Breast epithelium (tissue), 3 donors: ENCODE measurements at regions not wholly inside any gene's neighbourhood (a gene's known extent, or its start where the extent isn't known, plus 50 kb on each side); places are given as distances from the start of the nearest gene placed in this dataset.

Experiments
- CTCF ChIP-seq, 3 donors: fragments of 450-650 bp; IDR thresholded peaks; one replicate each; pipeline ENCODE4 v1.5.1; 2016 to 2017; ENCODE audit warnings: antibody characterized with exemption in 3 of 3, mild to moderate bottlenecking in 3 of 3, moderate library complexity in 3 of 3
- POLR2AphosphoS5 ChIP-seq, 3 donors: sonication (generic); formaldehyde crosslinking; IDR thresholded peaks; one replicate each; pipeline ENCODE4 v1.6.1; 2017; ENCODE audit warnings: antibody characterized with exemption in 3 of 3

- TF ChIP-seq CTCF (IDR thresholded peaks at IDR 0.05) (peak in 1 of 3 donors; percentile 17), POLR2AphosphoS5 (IDR thresholded peaks at IDR 0.05) (no peak)
These were observed 142.3 kb upstream of the TPM1 start for GRCh38 chr15:62900071-62900802.
